A549 (cell line): ENCODE measurements at regions not wholly inside any gene's neighbourhood (a gene's known extent, or its start where the extent isn't known, plus 50 kb on each side); places are given as distances from the start of the nearest gene placed in this dataset.
A peak's percentile ranks its signal among the peaks of the same experiment; 100 is the strongest.

ENCODE experiments used
- ATAC-seq, 2 experiments: fragments of 200-7000 bp in 1 of 2; fragments of >200 bp in 1 of 2; cut with Nextera tagmentation in 1 of 2; cut with Tn5 transposase in 1 of 2; 3 replicates each; pipeline versions ENCODE4 v1.8.0 to v1.9.1; 2018 to 2020; ENCODE audit warnings: mild to moderate bottlenecking in 1 of 2, moderate library complexity in 1 of 2
- CTCF ChIA-PET: fragments of 300-600 bp; sonication (Branson Sonifier 250); formaldehyde crosslinking; extraction: SDS; loops from one replicate; lab custom pipeline; 2021; ENCODE audit warnings: antibody characterized with exemption, inconsistent platforms; lab: Yijun Ruan, JAX
- POLR2A ChIA-PET: fragments of 350-600 bp; formaldehyde crosslinking; extraction: SDS; loops from one replicate; lab custom pipeline; 2021; ENCODE audit warnings: antibody characterized with exemption, inconsistent platforms; lab: Yijun Ruan, JAX
- DNase-seq, 2 experiments: peaks; one replicate each; pipeline versions ENCODE4 v3.0.0 to v3.0.0-alpha.2; 2011 to 2016; ENCODE audit warnings: low read depth in 1 of 2, low spot score in 1 of 2
- FAIRE-seq: peaks from 2 replicates; lab custom pipeline; 2011; peaks lifted over from hg19 to GRCh38; lab: Jason Lieb, UNC
- H3K27ac ChIP-seq, 2 experiments: fragments of >200 bp; sonication (Bioruptor Twin); formaldehyde crosslinking; 3 replicates each; pipeline ENCODE4 v1.5.1; 2016 to 2017
- H3K4me1 ChIP-seq: fragments of >200 bp; sonication (Bioruptor Twin); formaldehyde crosslinking; 3 replicates; pipeline ENCODE4 v1.6.1; 2016
- H3K4me2 ChIP-seq: fragments of >200 bp; sonication (Bioruptor Twin); formaldehyde crosslinking; 3 replicates; pipeline ENCODE4 v1.6.1; 2016
- H3K4me3 ChIP-seq: fragments of >200 bp; sonication (Bioruptor Twin); formaldehyde crosslinking; 3 replicates; pipeline ENCODE4 v1.5.1; 2016
- H3K9me3 ChIP-seq: fragments of >200 bp; sonication (Bioruptor Twin); formaldehyde crosslinking; 3 replicates; pipeline ENCODE4 v1.6.1; 2016
- BHLHE40 ChIP-seq: IDR thresholded peaks from 2 replicates; pipeline ENCODE4 v1.6.1; 2012; ENCODE audit warnings: low read depth, low read length, inconsistent platforms
- EHMT2 ChIP-seq: fragments of 200-600 bp; sonication (generic); IDR thresholded peaks from 2 replicates; pipeline ENCODE4 v1.6.1; 2016; ENCODE audit warnings: antibody characterized with exemption, low read depth, mild to moderate bottlenecking, moderate library complexity
- ESRRA ChIP-seq: fragments of 150-350 bp; IDR thresholded peaks from 2 replicates; pipeline ENCODE4 v1.6.1; 2014; ENCODE audit warnings: mild to moderate bottlenecking, low read length, borderline replicate concordance
- FOXS1 ChIP-seq: fragments of 250-450 bp; sonication (Bioruptor Pico); IDR thresholded peaks from 2 replicates; pipeline ENCODE4 v1.5.0; 2020; ENCODE audit warnings: mild to moderate bottlenecking, moderate library complexity
- HDAC2 ChIP-seq: fragments of 200-600 bp; sonication (generic); IDR thresholded peaks from 2 replicates; pipeline ENCODE4 v1.6.1; 2016
- HOXA7 ChIP-seq: fragments of 250-450 bp; sonication (Bioruptor Pico); IDR thresholded peaks from 2 replicates; pipeline ENCODE4 v1.5.0; 2020; ENCODE audit warnings: mild to moderate bottlenecking, moderate library complexity
- JUN ChIP-seq, 2 experiments: fragments of >200 bp; sonication (Bioruptor Twin); formaldehyde crosslinking; IDR thresholded peaks; 2 replicates in 1 of 2; 3 replicates in 1 of 2; pipeline ENCODE4 v1.6.1; 2016 to 2017
- JUNB ChIP-seq: fragments of >200 bp; sonication (Bioruptor Twin); formaldehyde crosslinking; IDR thresholded peaks from 2 replicates; pipeline ENCODE4 v1.6.1; 2016
- KDM1A ChIP-seq: fragments of 200-600 bp; sonication (generic); IDR thresholded peaks from 2 replicates; pipeline ENCODE4 v1.6.1; 2016; ENCODE audit warnings: low read depth, mild to moderate bottlenecking
- MAZ ChIP-seq: fragments of 150-350 bp; IDR thresholded peaks from 2 replicates; pipeline ENCODE4 v1.6.1; 2014; ENCODE audit warnings: antibody characterized with exemption, low read depth, low read length, borderline replicate concordance
- NPAS2 ChIP-seq: fragments of 250-450 bp; sonication (Bioruptor Pico); IDR thresholded peaks from 2 replicates; pipeline ENCODE4 v1.8.0; 2022; ENCODE audit warnings: mild to moderate bottlenecking, moderate library complexity, borderline replicate concordance
- PHF8 ChIP-seq: fragments of 200-600 bp; sonication (generic); IDR thresholded peaks from 2 replicates; pipeline ENCODE4 v1.6.1; 2016; ENCODE audit warnings: low read depth, mild to moderate bottlenecking, antibody characterized with exemption, moderate library complexity, borderline replicate concordance
- POLR2AphosphoS2 ChIP-seq: conservative IDR thresholded peaks from 2 replicates; pipeline ENCODE4 v1.6.1; 2012; ENCODE audit warnings: low read length, improper control_type of control experiment, inconsistent platforms
- RAD21 ChIP-seq, 2 experiments: fragments of >200 bp in 1 of 2; sonication (Bioruptor Twin) in 1 of 2; formaldehyde crosslinking in 1 of 2; IDR thresholded peaks in 1 of 2; conservative IDR thresholded peaks in 1 of 2; 2 replicates in 1 of 2; 3 replicates in 1 of 2; pipeline ENCODE4 v1.6.1; 2012 to 2018; ENCODE audit warnings: inconsistent platforms in 1 of 2
- RARB ChIP-seq: fragments of 250-450 bp; sonication (Bioruptor Pico); IDR thresholded peaks from 2 replicates; pipeline ENCODE4 v1.8.0; 2021; ENCODE audit warnings: mild to moderate bottlenecking, moderate library complexity
- RCOR1 ChIP-seq: fragments of 150-350 bp; IDR thresholded peaks from 2 replicates; pipeline ENCODE4 v1.6.1; 2014; ENCODE audit warnings: antibody characterized with exemption, low read length, low read depth
- RFX5 ChIP-seq: fragments of 450-650 bp; IDR thresholded peaks from 2 replicates; pipeline ENCODE4 v1.7.1; 2014; ENCODE audit warnings: antibody characterized with exemption, mild to moderate bottlenecking, moderate library complexity
- RNF2 ChIP-seq: fragments of 200-600 bp; sonication (generic); IDR thresholded peaks from 2 replicates; pipeline ENCODE4 v1.6.1; 2016; ENCODE audit warnings: low read depth, mild to moderate bottlenecking, antibody characterized with exemption, moderate library complexity, borderline replicate concordance
- SMC3 ChIP-seq: fragments of >200 bp; sonication (Bioruptor Twin); formaldehyde crosslinking; IDR thresholded peaks from 3 replicates; pipeline ENCODE4 v1.6.1; 2018; ENCODE audit warnings: inconsistent platforms
- SREBF2 ChIP-seq: fragments of 450-650 bp; IDR thresholded peaks from 2 replicates; pipeline ENCODE4 v1.6.1; 2014; ENCODE audit warnings: mild to moderate bottlenecking, moderate library complexity
- ZC3H11A ChIP-seq: fragments of 450-650 bp; IDR thresholded peaks from 2 replicates; pipeline ENCODE4 v1.6.1; 2014; ENCODE audit warnings: antibody characterized with exemption, mild to moderate bottlenecking
- ZFP36 ChIP-seq: fragments of 450-650 bp; IDR thresholded peaks from 2 replicates; pipeline ENCODE4 v1.6.1; 2014; ENCODE audit warnings: borderline replicate concordance; ENCODE audit not compliant: partially characterized antibody
- ZNF302 ChIP-seq: fragments of 250-450 bp; sonication (Bioruptor Pico); IDR thresholded peaks from 2 replicates; pipeline ENCODE4 v1.9.0; 2021; ENCODE audit warnings: inconsistent platforms, mild to moderate bottlenecking, moderate library complexity
- ZSCAN20 ChIP-seq: fragments of 250-450 bp; sonication (Bioruptor Pico); IDR thresholded peaks from 2 replicates; pipeline ENCODE4 v1.8.0; 2022; ENCODE audit warnings: mild to moderate bottlenecking, moderate library complexity
- WGBS: methylation state at CpG from one replicate; pipeline ENCODE4 v1.1.6; 2017; ENCODE audit errors: missing lambda C conversion rate; 5-methylcytosine and 5-hydroxymethylcytosine counted together
- TF ChIP-seq, protein P1 (sequence below): fragments of 250-450 bp; sonication (Bioruptor Pico); IDR thresholded peaks from 2 replicates; pipeline ENCODE4 v1.5.0; 2021; ENCODE audit warnings: mild to moderate bottlenecking, moderate library complexity, borderline replicate concordance
- TF ChIP-seq, protein P2 (sequence below): IDR thresholded peaks from 2 replicates; pipeline ENCODE4 v1.6.1; 2012
- TF ChIP-seq, protein P3 (sequence below): IDR thresholded peaks from 2 replicates; pipeline ENCODE4 v1.6.1; 2012
- TF ChIP-seq, protein P4 (sequence below): fragments of 150-350 bp; IDR thresholded peaks from 2 replicates; pipeline ENCODE4 v1.6.1; 2014; ENCODE audit warnings: low read depth, mild to moderate bottlenecking, low read length
- TF ChIP-seq, protein P5 (sequence below): IDR thresholded peaks from 2 replicates; pipeline ENCODE4 v1.6.1; 2012; ENCODE audit warnings: low read depth, borderline replicate concordance
- TF ChIP-seq, protein P6 (sequence below): fragments of >200 bp; sonication (Bioruptor Twin); formaldehyde crosslinking; IDR thresholded peaks from 3 replicates; pipeline ENCODE4 v1.5.1; 2016

DNA sequence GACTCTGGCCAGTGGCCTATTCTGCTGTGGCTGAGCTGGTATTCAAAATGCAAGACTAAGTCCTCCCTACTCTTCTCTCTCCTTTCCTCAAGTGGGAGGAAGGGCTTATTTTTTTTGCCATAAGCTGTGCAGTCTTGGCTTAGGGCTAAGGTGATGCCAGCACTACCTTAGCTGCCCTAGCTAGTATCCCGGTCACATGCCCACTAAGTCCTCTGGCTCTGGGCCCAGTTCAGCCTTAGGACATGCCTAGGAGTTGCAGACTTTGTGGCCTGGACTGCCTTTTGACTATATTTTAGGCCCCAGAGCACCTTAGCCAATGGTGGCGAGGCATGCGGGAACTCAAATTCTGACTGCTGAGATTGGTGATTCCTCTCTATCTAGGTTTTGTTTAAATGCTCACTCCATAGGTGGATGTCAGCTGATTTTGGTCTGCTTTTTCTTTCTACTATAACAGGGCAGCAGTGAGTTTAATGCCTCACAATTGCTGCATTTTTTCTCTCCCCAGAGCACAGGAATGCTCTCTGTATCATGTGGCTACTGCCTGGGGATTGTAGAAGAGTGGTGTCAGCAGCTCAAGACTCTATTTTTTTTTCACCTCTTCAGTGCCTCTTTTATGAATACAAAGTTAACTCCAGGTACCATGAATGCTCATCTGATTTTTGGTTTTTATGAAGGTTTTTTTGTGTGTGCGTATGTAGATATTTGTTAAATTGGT is 472.9 kb upstream of the GRID2 start:
- ATAC-seq: no peak
- 52% methylated on average over 4 of the region's 4 CpGs for WGBS
- H3K4me2 ChIP-seq: no peak overlapping the region
- H3K27ac ChIP-seq: no peak overlapping the region
- FAIRE-seq: no peak
- TF ChIP-seq ZFP36 (no peak), ZSCAN20 (CRISPR knock-in tag) (no peak), ESRRA (no peak), JUNB (no peak), RARB (no peak), RCOR1 (no peak), JUN (IDR thresholded peaks at IDR 0.05) (no peak), BHLHE40 (no peak), ZC3H11A (no peak), ZNF302 (CRISPR knock-in tag) (no peak), KDM1A (no peak), POLR2AphosphoS2 (no peak), FOXS1 (no peak), RFX5 (no peak)
- TF ChIP-seq, protein P1, sequence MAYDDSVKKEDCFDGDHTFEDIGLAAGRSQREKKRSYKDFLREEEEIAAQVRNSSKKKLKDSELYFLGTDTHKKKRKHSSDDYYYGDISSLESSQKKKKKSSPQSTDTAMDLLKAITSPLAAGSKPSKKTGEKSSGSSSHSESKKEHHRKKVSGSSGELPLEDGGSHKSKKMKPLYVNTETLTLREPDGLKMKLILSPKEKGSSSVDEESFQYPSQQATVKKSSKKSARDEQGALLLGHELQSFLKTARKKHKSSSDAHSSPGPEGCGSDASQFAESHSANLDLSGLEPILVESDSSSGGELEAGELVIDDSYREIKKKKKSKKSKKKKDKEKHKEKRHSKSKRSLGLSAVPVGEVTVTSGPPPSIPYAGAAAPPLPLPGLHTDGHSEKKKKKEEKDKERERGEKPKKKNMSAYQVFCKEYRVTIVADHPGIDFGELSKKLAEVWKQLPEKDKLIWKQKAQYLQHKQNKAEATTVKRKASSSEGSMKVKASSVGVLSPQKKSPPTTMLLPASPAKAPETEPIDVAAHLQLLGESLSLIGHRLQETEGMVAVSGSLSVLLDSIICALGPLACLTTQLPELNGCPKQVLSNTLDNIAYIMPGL (CRISPR knock-in tag): no peak
- TF ChIP-seq, protein P2, sequence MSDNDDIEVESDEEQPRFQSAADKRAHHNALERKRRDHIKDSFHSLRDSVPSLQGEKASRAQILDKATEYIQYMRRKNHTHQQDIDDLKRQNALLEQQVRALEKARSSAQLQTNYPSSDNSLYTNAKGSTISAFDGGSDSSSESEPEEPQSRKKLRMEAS: no peak
- TF ChIP-seq, protein P3, sequence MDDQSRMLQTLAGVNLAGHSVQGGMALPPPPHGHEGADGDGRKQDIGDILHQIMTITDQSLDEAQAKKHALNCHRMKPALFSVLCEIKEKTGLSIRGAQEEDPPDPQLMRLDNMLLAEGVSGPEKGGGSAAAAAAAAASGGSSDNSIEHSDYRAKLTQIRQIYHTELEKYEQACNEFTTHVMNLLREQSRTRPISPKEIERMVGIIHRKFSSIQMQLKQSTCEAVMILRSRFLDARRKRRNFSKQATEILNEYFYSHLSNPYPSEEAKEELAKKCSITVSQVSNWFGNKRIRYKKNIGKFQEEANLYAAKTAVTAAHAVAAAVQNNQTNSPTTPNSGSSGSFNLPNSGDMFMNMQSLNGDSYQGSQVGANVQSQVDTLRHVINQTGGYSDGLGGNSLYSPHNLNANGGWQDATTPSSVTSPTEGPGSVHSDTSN: no peak
- TF ChIP-seq, protein P4, sequence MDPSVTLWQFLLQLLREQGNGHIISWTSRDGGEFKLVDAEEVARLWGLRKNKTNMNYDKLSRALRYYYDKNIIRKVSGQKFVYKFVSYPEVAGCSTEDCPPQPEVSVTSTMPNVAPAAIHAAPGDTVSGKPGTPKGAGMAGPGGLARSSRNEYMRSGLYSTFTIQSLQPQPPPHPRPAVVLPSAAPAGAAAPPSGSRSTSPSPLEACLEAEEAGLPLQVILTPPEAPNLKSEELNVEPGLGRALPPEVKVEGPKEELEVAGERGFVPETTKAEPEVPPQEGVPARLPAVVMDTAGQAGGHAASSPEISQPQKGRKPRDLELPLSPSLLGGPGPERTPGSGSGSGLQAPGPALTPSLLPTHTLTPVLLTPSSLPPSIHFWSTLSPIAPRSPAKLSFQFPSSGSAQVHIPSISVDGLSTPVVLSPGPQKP: no peak
- TF ChIP-seq, protein P5, sequence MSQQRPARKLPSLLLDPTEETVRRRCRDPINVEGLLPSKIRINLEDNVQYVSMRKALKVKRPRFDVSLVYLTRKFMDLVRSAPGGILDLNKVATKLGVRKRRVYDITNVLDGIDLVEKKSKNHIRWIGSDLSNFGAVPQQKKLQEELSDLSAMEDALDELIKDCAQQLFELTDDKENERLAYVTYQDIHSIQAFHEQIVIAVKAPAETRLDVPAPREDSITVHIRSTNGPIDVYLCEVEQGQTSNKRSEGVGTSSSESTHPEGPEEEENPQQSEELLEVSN: no peak
- no peaks in the 10 kb centered on the region; the same call in 2 of the 3 replicates for H3K9me3 ChIP-seq
- DNase-seq: no peak
- H3K4me3 ChIP-seq: no peak overlapping the region
- POLR2A ChIA-PET: no interaction called here
- CTCF ChIA-PET: no interaction called here
- H3K4me1 ChIP-seq: no peaks in the 10 kb centered on the region

DNA sequence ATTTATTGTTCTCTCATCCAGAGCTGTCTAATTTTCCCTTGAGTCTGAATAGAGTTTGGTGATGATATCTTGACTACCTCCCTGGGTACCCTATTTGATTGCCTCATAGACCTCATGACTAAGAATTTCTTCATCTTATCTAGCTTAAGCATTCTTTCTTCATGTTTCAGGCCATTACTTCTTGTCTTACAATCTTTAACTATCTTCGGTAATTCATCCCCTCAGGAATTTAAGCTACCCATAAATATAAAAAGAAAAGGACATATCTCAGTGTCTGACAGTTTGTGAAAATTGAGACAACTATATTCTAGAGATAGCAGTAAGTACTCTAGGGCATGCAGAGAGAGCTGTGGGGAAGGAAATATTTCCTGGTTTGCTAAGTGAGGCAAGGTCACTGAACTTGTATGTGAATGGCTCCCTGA is 466.1 kb upstream of the GRID2 start:
- DNase-seq: peak in 1 of 2 experiments; percentile 0
- H3K27ac ChIP-seq: no peak overlapping the region
- no peak for TF ChIP-seq NPAS2 (CRISPR knock-in tag)
- no peak for TF ChIP-seq POLR2AphosphoS2
- TF ChIP-seq HDAC2: no peak
- no peak for TF ChIP-seq JUNB
- TF ChIP-seq RNF2: no peak
- no peak for TF ChIP-seq HOXA7
- no peak for TF ChIP-seq BHLHE40
- TF ChIP-seq PHF8: no peak
- TF ChIP-seq RAD21 (conservative IDR thresholded peaks at IDR 0.05 in 1 of 2, IDR thresholded peaks at IDR 0.05 in 1 of 2): no peak
- no peak for TF ChIP-seq SREBF2
- TF ChIP-seq, protein P4: no peak
- TF ChIP-seq, protein P6, sequence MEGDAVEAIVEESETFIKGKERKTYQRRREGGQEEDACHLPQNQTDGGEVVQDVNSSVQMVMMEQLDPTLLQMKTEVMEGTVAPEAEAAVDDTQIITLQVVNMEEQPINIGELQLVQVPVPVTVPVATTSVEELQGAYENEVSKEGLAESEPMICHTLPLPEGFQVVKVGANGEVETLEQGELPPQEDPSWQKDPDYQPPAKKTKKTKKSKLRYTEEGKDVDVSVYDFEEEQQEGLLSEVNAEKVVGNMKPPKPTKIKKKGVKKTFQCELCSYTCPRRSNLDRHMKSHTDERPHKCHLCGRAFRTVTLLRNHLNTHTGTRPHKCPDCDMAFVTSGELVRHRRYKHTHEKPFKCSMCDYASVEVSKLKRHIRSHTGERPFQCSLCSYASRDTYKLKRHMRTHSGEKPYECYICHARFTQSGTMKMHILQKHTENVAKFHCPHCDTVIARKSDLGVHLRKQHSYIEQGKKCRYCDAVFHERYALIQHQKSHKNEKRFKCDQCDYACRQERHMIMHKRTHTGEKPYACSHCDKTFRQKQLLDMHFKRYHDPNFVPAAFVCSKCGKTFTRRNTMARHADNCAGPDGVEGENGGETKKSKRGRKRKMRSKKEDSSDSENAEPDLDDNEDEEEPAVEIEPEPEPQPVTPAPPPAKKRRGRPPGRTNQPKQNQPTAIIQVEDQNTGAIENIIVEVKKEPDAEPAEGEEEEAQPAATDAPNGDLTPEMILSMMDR: no peak
- no peak for TF ChIP-seq SMC3
- TF ChIP-seq MAZ: no peak
- TF ChIP-seq KDM1A: no peak
- no peak for TF ChIP-seq EHMT2
- TF ChIP-seq ZC3H11A: no peak

More for the DNA sequence above, 466.1 kb upstream of the GRID2 start:
- no peak for FAIRE-seq
- 0% methylated on average over 1 of the region's 1 CpG for WGBS
- Histone ChIP-seq H3K4me1 (no peaks in the 10 kb centered on the region), H3K4me2 (no peak overlapping the region), H3K9me3 (no peaks in the 10 kb centered on the region), H3K4me3 (no peak overlapping the region)
- POLR2A ChIA-PET: no interaction called here
- CTCF ChIA-PET: no interaction called here
- ATAC-seq: no peak
